ENCODE measurements at regions not wholly inside any gene's neighbourhood (a gene's known extent, or its start where the extent isn't known, plus 50 kb on each side); places are given as distances from the start of the nearest gene placed in this dataset.

DNA sequence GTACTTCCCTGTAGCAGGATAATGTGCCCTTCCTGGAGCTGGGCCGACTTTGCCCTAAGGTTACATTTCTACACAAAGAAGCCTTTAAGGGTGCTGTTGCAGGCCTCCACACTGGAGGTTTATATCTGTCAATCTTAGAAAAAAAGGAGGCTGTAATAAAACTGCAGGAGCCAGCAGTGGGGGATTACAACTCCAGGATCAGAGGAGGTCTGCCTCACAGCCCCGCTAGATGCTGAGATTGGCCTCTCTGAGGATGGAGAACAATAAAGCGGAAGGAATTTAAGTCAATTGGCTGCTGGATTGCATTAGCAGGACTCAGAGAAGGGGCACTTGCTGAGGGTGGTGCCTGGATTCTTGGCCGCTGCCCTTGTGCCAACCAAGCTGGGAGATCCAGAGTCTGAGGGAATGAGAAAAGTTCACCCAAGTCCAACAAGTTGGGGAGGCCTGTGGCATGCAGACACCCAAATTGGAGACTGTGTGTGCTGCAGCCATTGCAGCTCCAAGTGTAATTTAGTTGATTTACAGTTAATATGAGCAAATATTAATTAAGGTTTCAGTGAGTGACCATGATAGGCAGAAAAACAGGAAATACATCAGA, 99.0 kb upstream of the SSBP2 start:
- H3K36me3 ChIP-seq: no peaks in the 10 kb centered on the region
- H3K4me3 ChIP-seq: no peak overlapping the region
- ATAC-seq (no peak), DNase-seq (no peak)
- intact Hi-C loops (cut with DNase I): loop anchor here (2.0 to 10.0 kb wide), 16 partner anchors 58 to 425 kb away; partner anchors contain the start of genes ATG10 (in 7 of the 10) and SSBP2 (in 2 of the 10)
- peaks cover 10 to 70% (median 50%) of the 10 kb centered on the region in 9 donors for H3K4me1 ChIP-seq
- H3K27ac ChIP-seq: peak overlapping the region in 8 of 10 donors; percentile 88 to 97 (median 94)
- no peaks in the 10 kb centered on the region for H3K27me3 ChIP-seq
- TF ChIP-seq, protein P1, sequence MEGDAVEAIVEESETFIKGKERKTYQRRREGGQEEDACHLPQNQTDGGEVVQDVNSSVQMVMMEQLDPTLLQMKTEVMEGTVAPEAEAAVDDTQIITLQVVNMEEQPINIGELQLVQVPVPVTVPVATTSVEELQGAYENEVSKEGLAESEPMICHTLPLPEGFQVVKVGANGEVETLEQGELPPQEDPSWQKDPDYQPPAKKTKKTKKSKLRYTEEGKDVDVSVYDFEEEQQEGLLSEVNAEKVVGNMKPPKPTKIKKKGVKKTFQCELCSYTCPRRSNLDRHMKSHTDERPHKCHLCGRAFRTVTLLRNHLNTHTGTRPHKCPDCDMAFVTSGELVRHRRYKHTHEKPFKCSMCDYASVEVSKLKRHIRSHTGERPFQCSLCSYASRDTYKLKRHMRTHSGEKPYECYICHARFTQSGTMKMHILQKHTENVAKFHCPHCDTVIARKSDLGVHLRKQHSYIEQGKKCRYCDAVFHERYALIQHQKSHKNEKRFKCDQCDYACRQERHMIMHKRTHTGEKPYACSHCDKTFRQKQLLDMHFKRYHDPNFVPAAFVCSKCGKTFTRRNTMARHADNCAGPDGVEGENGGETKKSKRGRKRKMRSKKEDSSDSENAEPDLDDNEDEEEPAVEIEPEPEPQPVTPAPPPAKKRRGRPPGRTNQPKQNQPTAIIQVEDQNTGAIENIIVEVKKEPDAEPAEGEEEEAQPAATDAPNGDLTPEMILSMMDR (IDR thresholded peaks at IDR 0.05): no peak
- 74 to 80% methylated on average over 4 of the region's 4 CpGs for WGBS, 2 donors
- no peaks in the 10 kb centered on the region for H3K9me3 ChIP-seq

DNA sequence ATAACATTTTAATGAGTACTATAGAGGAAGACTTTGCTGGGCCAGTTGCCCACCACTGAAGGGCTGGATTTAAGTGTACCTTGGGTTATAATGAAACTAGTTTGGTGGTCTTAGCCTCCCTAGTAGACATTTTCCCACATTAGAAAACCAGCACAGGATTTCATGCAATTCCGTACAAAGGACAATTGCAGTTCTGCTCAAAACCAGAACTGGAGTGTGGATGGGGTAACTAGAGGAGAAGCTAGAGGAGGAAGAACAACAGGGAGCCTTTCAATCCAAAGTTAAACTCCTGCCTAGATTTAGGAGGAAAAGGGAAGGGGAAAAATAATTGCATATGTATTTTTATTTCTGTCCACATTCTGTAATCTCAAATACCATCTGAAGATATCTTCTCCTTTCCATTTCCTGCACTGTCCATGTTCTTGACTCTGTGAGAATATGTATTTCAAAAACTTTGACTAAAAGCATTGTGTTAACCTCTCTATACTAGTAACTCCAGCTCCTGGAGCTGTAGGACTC, 97.5 kb upstream of the SSBP2 start:
- intact Hi-C loops (cut with DNase I): loop anchor here in 3 of 10 donors (5.0 kb wide), 2 partner anchors 56 to 319 kb away; no protein-coding TSS in a partner anchor
- no peaks in the 10 kb centered on the region for H3K36me3 ChIP-seq
- 3 to 14% methylated on average over 1 of the region's 1 CpG for WGBS, 2 donors
- H3K4me1 ChIP-seq: peaks cover 10 to 56% (median 43%) of the 10 kb centered on the region in 9 donors
- no peak for ATAC-seq
- H3K27ac ChIP-seq: peak overlapping the region in 4 of 10 donors; percentile 11 to 46 (median 30)
- no peaks in the 10 kb centered on the region for H3K27me3 ChIP-seq
- DNase-seq: peak in 1 of 2 donors; percentile 60
- TF ChIP-seq, protein P1 (IDR thresholded peaks at IDR 0.05): no peak
- peak overlapping the region in 1 of 10 donors; percentile 6 for H3K4me3 ChIP-seq
- H3K9me3 ChIP-seq: no peaks in the 10 kb centered on the region

DNA sequence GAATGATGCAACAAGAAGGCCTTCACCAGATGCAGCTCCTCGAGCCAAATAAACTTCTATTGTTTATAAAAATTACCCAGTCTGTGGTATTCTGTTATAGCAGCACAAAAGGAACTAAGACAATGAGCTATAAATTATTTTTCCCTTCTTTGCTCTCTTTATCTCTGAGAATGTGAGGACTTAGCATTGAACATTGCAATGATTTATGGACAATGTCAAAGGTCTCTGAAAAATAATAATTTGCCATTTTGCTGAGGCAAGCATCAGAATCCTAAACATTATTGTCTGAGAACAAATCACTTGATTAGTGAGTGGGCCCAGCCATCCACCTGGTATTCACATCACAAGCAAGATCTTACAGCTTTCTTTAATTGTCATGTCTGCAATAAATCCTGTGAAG, 95.4 kb upstream of the SSBP2 start:
- 82 to 94% methylated on average over 1 of the region's 1 CpG for WGBS, 2 donors
- intact Hi-C loops (cut with DNase I): loop anchor here in 3 of 10 donors (5.0 kb wide), 2 partner anchors 54 to 321 kb away; no protein-coding TSS in a partner anchor
- ATAC-seq: no peak
- Histone ChIP-seq H3K27ac (no peak overlapping the region), H3K4me3 (no peak overlapping the region), H3K36me3 (no peaks in the 10 kb centered on the region), H3K9me3 (no peaks in the 10 kb centered on the region), H3K4me1 (peaks cover 10 to 56% (median 32%) of the 10 kb centered on the region in 9 donors), H3K27me3 (no peaks in the 10 kb centered on the region)
- DNase-seq: no peak
- TF ChIP-seq, protein P1 (IDR thresholded peaks at IDR 0.05): no peak

DNA sequence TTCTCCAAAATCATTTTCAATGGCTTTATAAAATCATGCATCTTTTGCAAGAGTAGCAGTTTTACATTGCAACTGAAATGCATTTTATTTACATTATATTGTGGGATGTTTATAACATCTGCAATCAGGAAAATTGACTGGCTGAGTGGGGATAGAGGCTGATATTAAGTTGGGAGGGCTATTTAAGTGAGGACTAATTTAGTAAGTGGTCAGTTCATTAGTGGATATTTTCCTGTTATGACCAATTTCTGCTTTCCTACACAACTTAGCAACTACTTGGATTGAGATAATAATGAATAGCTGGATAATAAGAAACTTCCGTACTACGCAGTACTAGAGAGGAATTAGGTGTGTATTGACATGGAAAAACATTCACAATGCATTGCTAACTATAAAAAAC, 92.9 kb upstream of the SSBP2 start:
- TF ChIP-seq, protein P1 (IDR thresholded peaks at IDR 0.05): no peak
- Histone ChIP-seq H3K4me1 (peaks cover 0 to 32% (median 14%) of the 10 kb centered on the region in 9 donors), H3K27ac (no peak overlapping the region), H3K4me3 (no peak overlapping the region), H3K27me3 (no peaks in the 10 kb centered on the region), H3K9me3 (no peaks in the 10 kb centered on the region), H3K36me3 (no peaks in the 10 kb centered on the region)
- intact Hi-C loops (cut with DNase I): loop anchor here in 1 of 10 donors (5.0 kb wide), 1 partner anchor 47 kb away; no protein-coding TSS in a partner anchor
- 96 to 98% methylated on average over 2 of the region's 2 CpGs for WGBS, 2 donors
- ATAC-seq (no peak), DNase-seq (no peak)
